Activated CD8-positive, alpha-beta memory T cell treated with anti-CD3 and anti-CD28 coated beads, Interleukin-2, amount 50 U/mL, for 24 hours (primary cell): ENCODE measurements at regions not wholly inside any gene's neighbourhood (a gene's known extent, or its start where the extent isn't known, plus 50 kb on each side); places are given as distances from the start of the nearest gene placed in this dataset.

Source experiments
- DNase-seq: peaks from one replicate; pipeline ENCODE4 v3.0.0-alpha.2; 2020; ENCODE audit errors: extremely low read depth

DNA sequence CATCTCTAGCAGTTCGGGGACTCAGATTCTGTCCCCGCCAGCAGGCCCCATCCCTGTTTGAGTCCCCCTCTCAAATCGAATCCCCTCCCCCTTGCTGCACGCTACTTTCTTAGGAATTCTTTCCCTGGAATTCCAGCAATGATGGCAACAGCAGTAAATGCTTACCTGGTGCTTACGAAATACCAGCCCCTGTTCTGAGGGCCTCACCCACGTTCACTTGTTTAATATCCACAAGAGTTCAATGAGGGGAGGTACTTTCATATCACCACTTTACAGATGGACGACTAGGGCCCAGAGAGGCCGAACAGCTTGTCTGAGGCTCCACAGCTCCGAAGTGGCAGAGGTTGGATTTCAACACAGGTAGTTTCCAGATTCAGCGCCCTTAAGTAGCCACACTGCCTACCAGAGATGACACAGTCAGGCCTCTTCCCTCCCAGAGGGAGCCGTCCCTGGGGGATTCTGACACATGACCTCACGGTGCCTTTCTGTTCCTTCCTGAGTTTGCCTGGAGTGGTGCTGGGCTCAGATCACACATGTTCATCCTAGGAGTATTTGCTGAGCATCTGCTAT lies 120.7 kb upstream of the GSE1 start:
- no peak for DNase-seq

- no peak for DNase-seq
Measured at GRCh38 chr16:85494315-85494714, 118.8 kb upstream of the GSE1 start.

GRCh38 chr16:85495259-85495658 lies 117.9 kb upstream of the GSE1 start:
- DNase-seq = no peak

DNA sequence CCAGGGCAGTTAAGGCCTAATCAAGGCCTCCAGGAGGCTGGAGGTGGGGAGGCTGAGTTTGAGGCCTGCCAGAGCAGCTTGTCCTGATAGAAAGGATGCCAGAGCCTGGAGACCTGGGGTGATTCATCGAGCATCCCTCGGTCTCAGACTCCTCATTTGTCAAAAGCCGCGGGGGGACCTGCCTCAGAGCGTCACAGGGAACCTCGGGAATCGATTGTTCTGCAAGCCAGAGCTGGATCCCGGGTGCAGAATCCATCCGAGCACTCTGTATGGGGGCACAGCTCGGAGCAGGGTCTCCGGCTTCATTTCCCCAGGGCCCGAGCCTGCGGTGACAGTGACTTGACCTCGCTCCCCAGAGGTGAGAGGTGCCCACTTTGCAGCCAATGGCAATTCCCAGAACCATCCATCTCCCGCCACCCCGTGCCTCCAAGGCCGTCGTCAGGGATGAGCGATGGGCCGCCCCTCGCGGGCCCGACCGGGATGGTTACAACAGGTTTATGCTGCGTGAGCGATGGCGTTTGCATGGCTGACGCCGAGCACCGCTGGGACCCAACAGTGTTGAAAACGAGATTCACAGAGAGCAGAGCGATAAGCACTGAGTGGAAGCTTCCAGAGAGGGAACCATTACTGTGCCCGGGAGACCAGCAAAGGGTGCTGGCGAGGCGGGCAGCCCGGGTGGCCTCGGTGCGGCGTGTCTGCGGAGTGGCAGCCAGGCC lies 117.1 kb upstream of the GSE1 start:
- no peak for DNase-seq

DNA sequence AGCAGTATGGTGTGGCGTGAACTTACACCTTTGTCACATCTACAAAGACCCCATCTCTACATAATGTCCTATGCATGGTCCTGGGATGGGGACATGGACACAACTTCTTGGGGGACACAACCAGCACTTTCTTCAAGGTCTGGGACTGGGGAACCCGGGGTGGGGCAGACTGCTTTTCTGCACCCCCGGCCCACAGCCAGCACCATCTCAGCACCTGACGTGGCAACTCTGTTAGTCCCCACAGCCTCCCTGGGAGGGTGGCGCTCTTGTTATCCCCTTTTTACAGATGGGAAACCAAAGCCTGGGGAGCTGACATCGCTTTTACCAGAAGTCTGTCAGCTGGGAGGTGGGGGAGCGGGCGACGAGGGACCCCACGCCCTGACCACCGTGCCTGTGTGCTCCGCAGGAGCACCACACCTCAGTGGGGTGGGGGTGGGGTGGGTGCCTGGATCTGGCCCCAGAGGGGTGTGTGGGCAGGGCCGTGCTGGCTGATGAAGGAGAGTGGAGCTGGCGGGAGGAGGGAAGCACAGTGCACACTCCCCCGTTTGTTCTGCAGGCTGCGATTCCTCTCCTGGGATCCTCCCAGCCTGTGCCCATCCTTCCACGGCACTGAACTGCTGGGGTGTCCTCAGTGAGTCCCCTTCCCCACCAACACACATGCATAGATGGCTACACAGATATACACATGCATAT lies 115.4 kb upstream of the GSE1 start:
- DNase-seq = no peak

DNA sequence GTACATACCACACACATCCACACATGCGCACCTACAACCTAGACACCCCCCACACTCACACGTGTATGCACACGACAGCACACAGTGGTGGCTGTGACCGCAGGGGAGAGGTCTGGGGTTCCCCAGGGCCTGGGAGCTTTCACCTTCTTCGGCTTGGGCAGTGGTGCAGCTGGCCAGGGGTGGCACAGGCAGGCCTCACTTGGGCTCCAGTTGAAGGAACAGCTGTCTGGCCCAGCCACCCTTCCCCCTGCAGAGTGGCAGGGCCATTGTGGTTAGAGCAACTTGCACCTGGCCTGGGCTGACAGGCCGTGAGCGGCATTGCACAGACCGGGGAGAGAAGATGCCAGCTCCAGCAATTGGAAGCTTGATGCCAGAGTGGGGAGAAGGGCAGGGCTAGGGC lies 114.5 kb upstream of the GSE1 start:
- no peak for DNase-seq

DNA sequence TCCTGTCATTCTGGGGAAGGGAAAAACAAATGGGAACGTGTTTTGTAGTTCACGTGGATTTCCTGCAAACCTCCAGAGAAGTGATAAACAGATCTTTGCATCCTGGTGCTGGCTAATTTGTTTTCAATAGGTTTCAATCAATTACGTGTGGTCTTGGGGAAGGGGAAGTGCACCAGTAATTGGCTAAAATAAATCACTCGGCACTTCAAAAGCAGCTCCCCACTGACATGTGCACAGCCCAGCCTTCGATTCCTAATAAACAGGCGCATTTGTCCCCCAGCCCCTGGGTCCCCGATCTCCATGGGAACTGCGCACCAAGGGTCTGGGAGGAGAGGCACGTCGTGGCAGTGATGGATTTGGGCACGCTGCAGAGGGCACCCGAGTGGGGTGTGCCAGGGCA lies 112.9 kb upstream of the GSE1 start:
- DNase-seq = no peak

- DNase-seq = no peak
Measured at GRCh38 chr16:85501900-85502299, 111.2 kb upstream of the GSE1 start.

DNA sequence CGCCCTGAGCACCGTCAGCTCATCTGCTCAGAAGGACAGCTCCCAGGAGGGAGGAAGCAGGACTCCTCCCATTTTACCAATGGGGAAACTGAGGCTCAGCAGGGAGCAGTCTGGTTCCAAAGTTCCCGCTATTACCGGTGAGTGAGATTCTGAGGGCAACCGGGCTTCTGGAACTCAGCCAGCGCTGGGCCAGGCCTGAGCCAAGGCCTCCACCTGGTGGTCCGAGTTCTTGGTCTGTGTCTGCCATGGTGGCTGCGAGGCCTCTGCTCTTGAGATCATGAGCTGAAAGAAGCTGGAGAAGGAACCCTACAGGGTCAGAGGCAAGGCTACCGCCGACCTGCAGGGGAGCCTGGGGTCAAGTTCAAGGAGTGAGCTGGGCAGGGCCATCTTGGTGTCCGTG lies 110.8 kb upstream of the GSE1 start:
- no peak for DNase-seq

DNA sequence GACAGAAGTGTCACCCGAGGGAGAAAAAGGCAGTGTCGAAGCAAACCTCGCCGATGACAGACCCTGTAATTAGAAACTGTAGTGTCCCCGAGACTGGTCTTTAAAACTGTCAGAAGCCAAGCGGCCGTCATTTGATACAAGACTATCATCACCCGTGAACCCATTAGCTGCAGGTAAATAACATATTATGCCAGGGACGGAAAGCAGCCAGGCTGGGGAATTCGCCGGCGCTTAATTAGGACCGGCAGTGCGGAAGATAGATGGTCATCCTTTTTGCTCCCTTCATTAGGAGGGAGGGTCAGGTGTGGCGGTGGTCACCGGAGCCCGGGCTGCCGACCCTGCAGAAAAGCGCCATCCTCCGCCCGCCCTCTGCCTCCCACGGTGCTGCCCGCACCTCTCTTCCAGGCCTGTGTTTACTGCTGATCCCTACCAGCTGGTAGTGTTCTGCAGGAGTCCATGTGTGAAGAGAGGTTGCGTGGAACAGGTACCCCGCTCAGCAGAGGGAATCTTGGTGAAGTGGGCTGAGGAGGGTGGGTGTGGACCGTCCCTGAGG lies 109.4 kb upstream of the GSE1 start:
- DNase-seq = no peak

- DNase-seq = no peak
Measured at GRCh38 chr16:85504242-85504641, 108.9 kb upstream of the GSE1 start.

GRCh38 chr16:85505794-85506634 lies 107.1 kb upstream of the GSE1 start:
- no peak for DNase-seq

DNA sequence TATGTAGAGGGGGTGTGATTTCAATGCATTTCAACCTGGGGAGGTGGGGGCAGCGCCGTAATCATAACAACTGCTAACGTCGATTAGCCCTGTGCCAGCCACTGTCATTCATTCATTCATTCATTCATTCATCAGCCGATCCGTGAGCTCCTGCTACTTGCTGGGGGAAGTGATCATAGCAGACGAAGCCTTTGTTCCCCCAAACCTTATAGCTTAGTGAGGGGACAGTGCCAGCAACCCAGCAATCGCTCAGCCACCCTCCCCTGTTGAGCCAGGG lies 106.5 kb upstream of the GSE1 start:
- no peak for DNase-seq

- no peak for DNase-seq
Measured at GRCh38 chr16:85507342-85507741, 105.8 kb upstream of the GSE1 start.

DNA sequence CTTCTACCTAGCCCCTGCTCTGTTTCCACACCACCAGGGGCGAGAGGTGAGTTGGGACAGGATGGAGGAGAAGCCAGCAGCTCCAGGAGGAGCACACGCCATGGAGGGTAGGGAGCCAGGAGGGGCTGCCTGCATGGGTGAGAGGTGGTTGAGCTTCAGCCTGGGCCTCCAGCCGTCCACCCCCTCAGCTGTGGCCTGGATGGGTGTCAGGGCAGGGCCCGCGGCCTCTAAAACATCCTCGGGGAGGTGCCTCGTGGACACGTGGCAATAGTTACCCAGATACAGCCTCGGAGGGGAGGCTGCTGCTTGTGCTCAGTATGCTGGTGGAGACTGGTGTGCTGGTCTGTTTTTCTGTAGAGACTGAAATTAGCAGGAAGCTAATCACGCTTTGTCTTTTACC lies 104.7 kb upstream of the GSE1 start:
- no peak for DNase-seq

DNA sequence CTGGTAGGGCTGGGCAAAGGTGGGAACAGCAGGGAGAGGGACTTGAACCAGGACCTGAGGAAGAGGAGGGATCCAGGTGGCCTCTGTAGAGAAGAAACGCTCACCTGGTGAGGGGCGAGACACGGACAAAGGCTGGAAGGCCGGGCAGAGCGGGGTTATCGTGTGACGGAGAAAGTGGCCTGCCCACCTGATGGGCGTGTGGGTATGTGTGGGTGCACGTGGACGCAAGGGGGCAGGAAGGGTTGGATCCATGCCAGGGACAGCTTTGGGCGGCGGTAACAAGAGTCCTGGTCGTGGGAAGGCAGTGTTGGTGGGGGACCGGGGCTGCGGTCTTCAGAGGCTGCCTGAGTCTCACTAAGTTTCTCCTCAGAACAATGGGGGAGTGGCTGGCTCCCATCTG lies 104.1 kb upstream of the GSE1 start:
- DNase-seq = no peak

- DNase-seq = no peak
Measured at GRCh38 chr16:85510041-85510659, 103.0 kb upstream of the GSE1 start.

- no peak for DNase-seq
Measured at GRCh38 chr16:85511938-85512807, 100.9 kb upstream of the GSE1 start.

GRCh38 chr16:85512808-85513115 lies 100.4 kb upstream of the GSE1 start:
- DNase-seq = no peak

DNA sequence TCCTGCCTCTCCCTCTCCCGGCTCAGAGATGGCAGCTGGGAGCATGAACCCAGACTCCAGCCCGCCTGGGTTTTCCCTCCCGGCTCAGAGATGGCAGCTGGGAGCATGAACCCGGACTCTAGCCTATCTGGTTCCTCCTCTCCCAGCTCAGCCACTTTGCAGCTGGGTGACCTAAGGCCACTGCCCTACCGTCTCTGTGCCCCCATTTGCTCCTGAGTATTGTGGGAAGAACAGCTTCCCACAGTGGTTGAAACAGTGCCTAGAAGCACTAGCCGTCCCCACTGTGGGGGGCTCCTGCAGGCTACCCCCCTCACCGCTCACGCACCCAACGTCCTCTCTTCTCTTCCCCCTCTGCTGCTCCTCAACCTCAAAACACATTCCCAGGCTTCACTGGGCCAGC lies 99.9 kb upstream of the GSE1 start:
- no peak for DNase-seq

- no peak for DNase-seq
Measured at GRCh38 chr16:85513649-85514048, 99.5 kb upstream of the GSE1 start.
